Activated T-helper 17 cell treated with anti-CD3 and anti-CD28 coated beads, Interleukin-2, amount 50 U/mL, for 72 hours (primary cell): ENCODE measurements at regions not wholly inside any gene's neighbourhood (a gene's known extent, or its start where the extent isn't known, plus 50 kb on each side); places are given as distances from the start of the nearest gene placed in this dataset.
"Not testable (repeated sequence)": the region's sequence is repeated elsewhere in the genome, so short reads cannot be mapped to it uniquely, and the experiment has no call there.

Experiments used
- ATAC-seq: fragments of 150-1000 bp; cut with Tn5 transposase; replicated peaks from 2 replicates; pipeline ENCODE4 v1.10.0; 2021; ENCODE audit warnings: mild to moderate bottlenecking, moderate library complexity
- H3K27ac Mint-ChIP-seq: one replicate; pipeline ENCODE4 v1.8.0; 2022; ENCODE audit warnings: mixed read lengths
- H3K27me3 Mint-ChIP-seq: one replicate; pipeline ENCODE4 v1.8.0; 2022; ENCODE audit warnings: mixed read lengths
- H3K36me3 Mint-ChIP-seq: one replicate; pipeline ENCODE4 v1.8.0; 2022; ENCODE audit warnings: low read depth, mild to moderate bottlenecking, mixed read lengths
- H3K4me1 Mint-ChIP-seq: one replicate; pipeline ENCODE4 v1.8.0; 2022; ENCODE audit warnings: mixed read lengths
- H3K4me3 Mint-ChIP-seq: one replicate; pipeline ENCODE4 v1.8.0; 2022; ENCODE audit warnings: mild to moderate bottlenecking, mixed read lengths
- H3K9me3 Mint-ChIP-seq: one replicate; pipeline ENCODE4 v1.8.0; 2022; ENCODE audit warnings: mixed read lengths

DNA sequence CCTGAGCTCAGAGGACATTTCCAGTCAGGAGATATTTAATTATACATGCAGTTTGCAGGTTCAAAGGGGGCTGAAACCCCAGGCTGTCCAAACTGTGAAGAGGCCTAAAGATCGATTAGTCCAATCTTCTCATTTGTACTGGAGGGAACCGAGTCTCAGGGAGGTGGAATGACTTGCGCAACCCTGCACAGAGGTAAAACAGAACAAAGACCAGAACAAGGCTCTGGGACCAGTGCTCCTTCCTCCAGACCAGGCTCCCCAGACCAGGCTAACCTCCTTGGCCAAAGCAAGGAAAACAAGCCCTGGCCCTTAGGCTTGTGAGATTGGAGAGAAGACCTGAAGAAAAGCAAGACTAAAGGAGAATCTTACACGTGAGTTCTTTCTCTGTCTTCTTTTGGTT lies 120.8 kb downstream of the ENC1 start:
- no peak for ATAC-seq

DNA sequence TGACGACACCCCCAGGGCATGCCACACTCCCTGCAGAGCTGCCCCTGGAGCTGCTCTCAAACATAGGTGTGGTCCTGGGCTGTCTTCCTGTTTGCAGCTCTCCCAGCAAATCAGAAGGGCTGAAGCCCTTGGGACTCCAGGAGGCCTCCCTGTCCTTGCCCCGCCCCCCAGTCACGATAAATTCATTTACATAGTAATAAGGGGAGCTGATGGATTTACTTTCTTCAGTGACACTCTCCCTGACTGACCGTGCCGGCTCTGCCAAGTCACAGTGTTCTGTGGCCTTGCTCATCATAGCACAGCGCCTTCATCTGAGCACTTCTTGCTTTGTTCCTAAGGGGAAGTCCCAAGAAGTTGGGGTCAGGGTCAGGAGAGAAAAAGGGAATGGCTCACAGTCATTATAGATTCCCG lies 121.4 kb downstream of the ENC1 start:
- Mint-ChIP-seq H3K27me3 (peaks cover 20% of the 10 kb centered on the region), H3K36me3 (no peaks in the 10 kb centered on the region), H3K4me1 (no peaks in the 10 kb centered on the region), H3K9me3 (peaks cover 8% of the 10 kb centered on the region), H3K27ac (no peak overlapping the region), H3K4me3 (no peak overlapping the region)
- ATAC-seq = no peak

More for the DNA sequence above, 120.8 kb downstream of the ENC1 start:
- Mint-ChIP-seq H3K27ac (no peak overlapping the region), H3K4me1 (no peaks in the 10 kb centered on the region), H3K9me3 (peaks cover 8% of the 10 kb centered on the region), H3K36me3 (no peaks in the 10 kb centered on the region), H3K4me3 (no peak overlapping the region), H3K27me3 (peaks cover 17% of the 10 kb centered on the region)

DNA sequence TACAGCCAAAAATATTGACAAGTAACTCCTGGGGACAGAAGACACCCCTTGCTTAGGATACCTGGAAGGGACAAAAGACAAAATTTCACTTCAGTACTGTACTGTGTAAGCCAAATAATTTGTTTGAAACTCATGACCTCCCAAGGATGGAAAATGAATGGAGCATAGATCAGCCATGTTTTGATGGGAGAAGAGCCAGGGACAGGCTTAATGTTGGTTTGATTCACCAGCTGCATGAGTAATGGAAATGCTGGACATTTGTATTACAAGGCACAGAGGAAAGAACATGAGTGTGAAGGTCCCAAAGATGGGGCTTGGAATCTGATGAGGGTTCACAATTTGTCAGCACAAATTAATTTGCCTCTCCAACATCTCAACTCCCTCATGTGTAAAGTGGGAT lies 122.8 kb downstream of the ENC1 start:
- no peak overlapping the region for H3K4me3 Mint-ChIP-seq
- no peaks in the 10 kb centered on the region for H3K9me3 Mint-ChIP-seq
- no peak overlapping the region for H3K27ac Mint-ChIP-seq
- no peak for ATAC-seq
- H3K36me3 Mint-ChIP-seq = no peaks in the 10 kb centered on the region
- H3K27me3 Mint-ChIP-seq = peaks cover 17% of the 10 kb centered on the region
- no peaks in the 10 kb centered on the region for H3K4me1 Mint-ChIP-seq

DNA sequence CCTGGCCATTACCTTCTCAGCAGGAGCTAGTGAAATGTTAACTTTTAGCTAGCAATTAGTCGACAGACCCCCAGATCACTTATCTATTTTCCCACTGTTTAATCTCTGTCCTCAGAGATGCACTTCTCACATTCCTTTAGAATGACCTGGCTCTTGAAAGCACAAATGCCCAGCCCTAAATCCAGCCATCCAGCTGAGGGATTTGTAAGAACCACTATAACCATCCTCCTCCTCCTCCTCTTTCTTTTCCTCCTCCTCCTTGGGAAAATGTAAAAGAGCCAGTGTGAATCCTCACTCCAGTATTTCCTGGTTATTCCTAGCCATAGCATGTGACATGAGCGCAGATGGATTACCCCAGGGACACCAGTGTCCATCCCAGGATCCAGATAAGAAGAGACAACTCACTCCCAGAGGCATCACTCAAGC lies 124.3 kb downstream of the ENC1 start:
- Mint-ChIP-seq H3K9me3 (no peaks in the 10 kb centered on the region), H3K36me3 (no peaks in the 10 kb centered on the region), H3K27ac (no peak overlapping the region)

DNA sequence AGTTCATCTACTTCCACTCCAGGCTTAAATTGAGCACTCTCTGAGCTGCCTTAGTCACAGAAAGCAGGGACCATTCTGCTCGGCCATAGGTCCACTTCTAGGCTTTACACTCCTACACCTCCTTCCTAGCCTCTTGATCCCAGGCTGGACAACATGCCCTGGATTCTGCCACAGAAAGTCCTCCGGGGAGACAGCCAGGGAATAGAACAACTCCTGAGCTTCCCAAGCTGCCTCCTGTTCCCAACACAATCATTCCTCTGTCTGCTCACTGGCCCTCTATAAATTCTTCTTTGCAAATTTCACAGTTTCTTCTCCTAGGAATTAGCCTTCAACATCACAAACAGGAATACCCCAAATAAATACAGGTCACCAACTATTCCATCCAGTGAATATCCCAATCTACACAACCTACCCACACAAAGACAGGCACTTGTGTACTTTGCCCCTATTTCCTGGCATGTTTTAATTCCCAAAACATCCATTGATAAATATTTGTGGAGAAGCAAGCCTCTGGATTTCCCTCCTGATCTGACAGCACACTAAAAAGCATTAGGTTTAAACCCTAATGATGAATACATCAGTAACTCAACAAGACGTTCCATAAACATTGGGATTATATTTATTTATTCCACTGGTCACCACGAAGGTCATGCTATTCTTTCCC lies 125.5 kb downstream of the ENC1 start:
- no peaks in the 10 kb centered on the region for H3K9me3 Mint-ChIP-seq
- H3K4me3 Mint-ChIP-seq = no peak overlapping the region
- H3K36me3 Mint-ChIP-seq = no peaks in the 10 kb centered on the region
- H3K27me3 Mint-ChIP-seq = peaks cover 15% of the 10 kb centered on the region
- no peaks in the 10 kb centered on the region for H3K4me1 Mint-ChIP-seq
- no peak for ATAC-seq
- H3K27ac Mint-ChIP-seq = no peak overlapping the region

More for the DNA sequence above, 124.3 kb downstream of the ENC1 start:
- H3K4me3 Mint-ChIP-seq = no peak overlapping the region
- H3K27me3 Mint-ChIP-seq = peaks cover 15% of the 10 kb centered on the region
- no peak for ATAC-seq
- H3K4me1 Mint-ChIP-seq = no peaks in the 10 kb centered on the region

DNA sequence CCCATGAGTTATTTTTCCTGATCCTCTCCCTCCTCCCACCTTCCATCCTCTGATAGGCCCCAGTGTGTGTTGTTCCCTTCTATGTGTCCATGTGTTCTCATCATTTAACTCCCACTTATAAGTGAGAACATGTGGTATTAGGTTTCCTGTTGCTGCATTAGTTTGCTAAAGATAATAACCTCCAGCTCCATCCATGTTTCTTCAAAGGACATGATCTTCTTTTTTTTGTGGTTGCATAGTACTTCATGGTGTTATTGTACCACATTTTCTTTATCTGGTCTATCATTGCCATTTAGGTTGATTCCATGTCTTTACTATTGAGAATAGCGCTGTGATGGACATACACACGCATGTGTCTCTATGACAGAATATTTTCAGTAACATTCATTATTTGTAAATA lies 128.8 kb downstream of the ENC1 start:
- not testable (repeated sequence) for ATAC-seq

DNA sequence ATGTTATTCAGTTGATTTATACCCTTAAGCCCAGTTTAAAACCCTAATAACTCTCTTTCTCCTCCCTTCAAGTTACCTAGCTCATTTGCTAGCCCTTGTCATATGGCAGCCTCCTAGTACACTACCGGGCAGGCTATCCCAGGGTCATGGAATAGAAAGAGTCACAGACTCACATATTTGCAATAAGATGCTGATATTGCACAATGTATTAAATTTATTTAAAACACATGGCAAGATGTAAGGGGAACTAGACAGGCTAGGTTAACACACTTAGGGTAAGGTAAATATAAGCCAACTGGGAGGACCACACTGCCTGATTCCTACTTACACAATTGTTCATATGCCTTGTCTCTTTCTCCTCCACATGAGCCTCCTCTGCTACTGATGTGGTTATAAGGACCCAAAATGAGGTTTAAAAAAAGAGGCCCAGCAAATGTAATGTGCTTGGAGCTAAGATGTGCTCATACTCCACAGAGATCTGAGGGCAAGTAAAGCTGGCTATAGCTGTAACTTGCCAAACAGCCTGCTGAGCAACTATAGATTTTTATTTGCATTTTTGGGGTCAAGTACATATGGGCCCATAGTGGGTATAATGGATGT lies 130.0 kb downstream of the ENC1 start:
- Mint-ChIP-seq H3K27ac (no peak overlapping the region), H3K27me3 (peaks cover 4% of the 10 kb centered on the region), H3K4me1 (no peaks in the 10 kb centered on the region), H3K9me3 (no peaks in the 10 kb centered on the region), H3K4me3 (no peak overlapping the region), H3K36me3 (no peaks in the 10 kb centered on the region)
- no peak for ATAC-seq

More for the DNA sequence above, 128.8 kb downstream of the ENC1 start:
- H3K9me3 Mint-ChIP-seq, H3K36me3 Mint-ChIP-seq, H3K27ac Mint-ChIP-seq, H3K27me3 Mint-ChIP-seq, H3K4me3 Mint-ChIP-seq, H3K4me1 Mint-ChIP-seq: not testable (repeated sequence)

DNA sequence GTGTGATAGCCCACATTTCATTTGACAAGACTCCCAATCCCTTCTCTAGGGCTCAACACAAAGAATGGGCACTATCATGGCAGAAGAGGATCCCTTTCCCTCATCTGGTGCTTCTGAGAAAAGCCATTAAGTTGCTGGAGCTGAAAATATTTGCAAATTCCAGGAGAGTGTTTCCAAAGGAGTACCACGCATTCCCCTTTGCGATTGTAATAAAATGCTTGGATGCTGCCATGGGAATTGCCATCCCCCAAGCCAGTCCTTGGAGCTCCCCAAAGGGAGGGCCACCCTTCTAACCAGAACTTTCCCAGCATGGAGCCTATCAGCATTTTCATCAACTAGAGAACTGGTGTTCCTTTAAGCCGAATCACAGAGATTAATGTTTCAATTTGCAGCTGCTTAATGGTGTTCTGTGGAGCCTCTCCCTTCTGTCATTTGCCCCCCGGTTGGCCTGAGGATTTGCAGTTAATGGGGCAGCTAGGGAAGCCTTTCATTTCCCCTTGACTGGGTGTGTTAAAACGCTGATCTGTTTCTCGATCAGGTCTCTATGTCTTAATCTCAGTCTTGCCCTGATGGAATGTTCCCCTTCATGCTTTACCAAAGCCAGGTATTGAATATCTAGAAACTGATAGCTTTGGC lies 133.0 kb downstream of the ENC1 start:
- H3K27me3 Mint-ChIP-seq = peaks cover 4% of the 10 kb centered on the region
- ATAC-seq = no peak

DNA sequence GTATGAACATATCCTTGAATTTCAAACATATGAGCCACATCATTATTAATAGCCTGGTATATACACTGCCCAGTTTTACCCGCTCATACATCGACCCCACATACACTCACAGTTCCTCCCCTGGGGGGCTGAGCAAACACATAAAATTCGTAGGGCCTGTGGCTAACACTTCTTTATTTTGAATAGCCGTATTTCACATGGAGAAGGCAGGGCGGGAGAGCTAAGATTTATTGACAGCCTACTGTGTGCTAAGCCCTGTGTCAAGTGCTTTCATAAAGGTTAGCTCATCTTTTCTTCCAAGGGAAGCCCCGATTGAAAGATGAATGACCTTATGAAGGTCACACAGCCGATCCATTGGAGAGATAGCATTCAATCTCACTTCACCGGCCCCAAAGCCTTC lies 134.4 kb downstream of the ENC1 start:
- H3K4me1 Mint-ChIP-seq = no peaks in the 10 kb centered on the region
- no peaks in the 10 kb centered on the region for H3K9me3 Mint-ChIP-seq
- H3K4me3 Mint-ChIP-seq = no peak overlapping the region
- no peak overlapping the region for H3K27ac Mint-ChIP-seq
- no peak for ATAC-seq
- H3K36me3 Mint-ChIP-seq = no peaks in the 10 kb centered on the region
- H3K27me3 Mint-ChIP-seq = peaks cover 4% of the 10 kb centered on the region

More for the DNA sequence above, 133.0 kb downstream of the ENC1 start:
- no peak overlapping the region for H3K4me3 Mint-ChIP-seq
- no peaks in the 10 kb centered on the region for H3K4me1 Mint-ChIP-seq
- no peaks in the 10 kb centered on the region for H3K36me3 Mint-ChIP-seq
- no peaks in the 10 kb centered on the region for H3K9me3 Mint-ChIP-seq
- H3K27ac Mint-ChIP-seq = no peak overlapping the region

DNA sequence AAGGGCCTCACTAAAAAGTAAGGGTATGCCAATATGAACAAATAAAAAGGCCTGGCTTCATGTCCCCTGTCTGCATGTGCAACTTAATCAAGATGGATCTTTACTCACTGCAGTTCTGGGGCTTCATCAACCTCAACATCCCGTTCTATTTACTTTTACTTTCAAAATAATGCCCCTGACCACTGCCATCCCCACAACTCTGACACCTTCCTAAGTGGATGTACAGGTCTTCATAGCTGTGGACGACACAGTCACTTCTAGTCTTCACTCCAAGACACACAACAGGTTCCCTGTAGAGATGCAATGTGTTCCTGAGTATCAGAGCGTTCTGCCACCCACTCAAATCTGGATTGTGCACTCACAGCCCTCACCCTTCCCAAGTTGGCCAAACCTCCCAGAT lies 136.1 kb downstream of the ENC1 start:
- H3K9me3 Mint-ChIP-seq = no peaks in the 10 kb centered on the region
- no peaks in the 10 kb centered on the region for H3K4me1 Mint-ChIP-seq
- no peak overlapping the region for H3K4me3 Mint-ChIP-seq
- no peak for ATAC-seq
- H3K36me3 Mint-ChIP-seq = no peaks in the 10 kb centered on the region
- peaks cover 4% of the 10 kb centered on the region for H3K27me3 Mint-ChIP-seq
- H3K27ac Mint-ChIP-seq = no peak overlapping the region

DNA sequence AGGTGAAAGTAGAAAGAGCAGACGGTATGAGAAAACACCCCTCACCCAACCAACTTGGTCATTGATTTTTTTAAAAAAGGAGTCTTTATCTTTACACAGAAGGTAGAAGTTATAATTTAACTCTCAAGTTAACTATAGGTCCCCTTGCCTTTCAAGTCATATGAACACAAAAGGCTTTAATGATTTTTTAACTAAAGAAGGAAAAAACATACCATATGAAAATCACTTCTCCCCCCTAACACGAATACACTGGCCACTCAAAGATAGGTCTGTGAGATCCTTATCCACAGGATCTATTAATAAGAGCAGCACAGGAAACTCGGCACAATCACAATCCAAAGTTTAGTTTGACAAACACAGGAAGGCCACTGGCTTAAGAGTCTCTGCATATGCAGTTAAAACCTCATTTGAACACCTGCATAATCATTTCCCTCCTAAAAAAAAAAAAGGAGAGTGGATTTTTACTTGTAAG lies 138.0 kb downstream of the ENC1 start:
- Mint-ChIP-seq H3K4me3 (no peak overlapping the region), H3K4me1 (no peaks in the 10 kb centered on the region)

DNA sequence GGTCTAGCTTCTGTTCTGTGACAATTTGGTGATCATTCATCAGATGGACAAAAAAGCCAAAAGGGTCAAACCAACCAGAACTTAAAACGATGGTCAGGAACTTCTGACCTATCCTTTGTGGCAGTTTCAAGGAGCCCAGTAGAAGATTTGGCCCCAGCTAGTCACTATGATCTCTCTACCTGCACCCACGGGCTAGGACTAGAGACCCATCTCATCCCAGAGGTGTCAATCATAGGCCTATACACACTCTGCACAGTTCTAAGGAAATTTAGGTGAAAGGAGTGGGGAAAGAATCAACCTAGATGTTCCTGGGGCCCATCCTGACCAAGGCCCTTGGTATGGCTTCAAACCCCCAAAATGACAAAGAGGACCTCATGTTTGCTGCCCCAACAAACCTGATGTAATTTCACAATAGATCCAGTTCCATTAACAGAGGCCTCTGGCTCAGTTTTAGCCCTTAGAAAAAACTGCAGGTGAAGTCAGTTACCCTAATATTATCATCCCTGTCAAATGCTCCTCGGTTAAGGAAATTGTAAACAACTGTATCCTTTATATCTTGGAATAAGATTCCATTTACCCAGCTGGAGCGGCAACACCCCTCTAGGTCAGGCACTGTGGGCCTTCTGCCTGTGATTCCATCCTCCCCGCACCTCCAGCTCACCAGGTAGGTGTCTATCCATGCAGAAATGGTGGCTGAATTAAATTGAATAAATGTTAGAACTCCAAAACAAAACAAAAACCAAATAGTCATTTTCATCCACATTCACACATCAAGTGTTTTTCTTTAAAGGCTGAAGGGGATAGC lies 138.7 kb downstream of the ENC1 start:
- Mint-ChIP-seq H3K27ac (no peak overlapping the region), H3K9me3 (no peaks in the 10 kb centered on the region), H3K4me1 (no peaks in the 10 kb centered on the region), H3K36me3 (no peaks in the 10 kb centered on the region), H3K4me3 (no peak overlapping the region), H3K27me3 (peaks cover 4% of the 10 kb centered on the region)
- ATAC-seq = no peak

More for the DNA sequence above, 138.0 kb downstream of the ENC1 start:
- Mint-ChIP-seq H3K9me3 (no peaks in the 10 kb centered on the region), H3K36me3 (no peaks in the 10 kb centered on the region), H3K27me3 (peaks cover 4% of the 10 kb centered on the region), H3K27ac (no peak overlapping the region)
- ATAC-seq = no peak

DNA sequence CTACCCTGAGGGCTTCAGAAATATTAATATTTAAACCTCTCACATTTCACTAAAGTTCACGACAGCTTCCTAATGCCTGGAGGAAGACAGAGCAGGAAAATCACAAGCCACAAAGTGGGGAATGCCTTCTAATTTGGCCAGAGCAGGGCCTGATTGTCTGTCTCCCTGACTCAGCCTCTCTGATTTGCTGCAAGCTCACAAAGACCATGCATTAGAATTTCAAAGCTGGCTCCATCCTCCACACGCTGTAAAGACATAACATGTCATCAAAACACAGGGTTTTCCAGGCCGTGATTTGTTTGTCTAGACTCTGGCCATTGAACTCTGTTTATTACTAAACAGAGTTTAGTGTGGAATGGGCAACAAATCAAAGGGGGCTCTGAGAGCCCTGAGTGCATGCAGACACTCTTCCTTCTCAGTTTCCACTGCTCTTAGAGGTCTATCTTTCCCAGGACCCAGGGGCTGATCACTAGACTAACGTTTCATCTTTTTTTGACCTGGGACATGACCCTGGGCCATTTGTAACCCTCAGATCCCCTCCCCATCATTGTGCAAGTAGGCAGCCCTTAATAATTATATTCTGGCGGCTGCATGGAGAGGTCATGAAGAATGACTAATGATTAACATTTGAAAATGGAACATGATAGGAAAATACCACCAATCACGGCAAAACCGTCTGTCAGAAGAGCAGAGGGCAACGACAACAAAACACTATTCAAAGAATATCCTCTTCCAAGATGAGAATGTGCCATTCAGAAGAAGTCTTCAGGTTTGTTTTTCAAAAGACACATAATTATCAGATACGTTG lies 140.2 kb downstream of the ENC1 start:
- Mint-ChIP-seq H3K4me3 (no peak overlapping the region), H3K4me1 (no peaks in the 10 kb centered on the region), H3K27ac (no peak overlapping the region), H3K36me3 (no peaks in the 10 kb centered on the region), H3K9me3 (no peaks in the 10 kb centered on the region), H3K27me3 (peaks cover 4% of the 10 kb centered on the region)
- no peak for ATAC-seq
